Adrenal gland (tissue), 5 donors: ENCODE measurements at regions not wholly inside any gene's neighbourhood (a gene's known extent, or its start where the extent isn't known, plus 50 kb on each side); places are given as distances from the start of the nearest gene placed in this dataset.

Experiments used
- POLR2A ChIP-seq, 2 donors: fragments of 450-650 bp; IDR thresholded peaks; one replicate each; pipeline ENCODE4 v1.6.1; 2017; ENCODE audit warnings: antibody characterized with exemption in 2 of 2, mild to moderate bottlenecking in 2 of 2, moderate library complexity in 1 of 2
- TF ChIP-seq, protein P1 (sequence below), 6 experiments: fragments of 450-650 bp in 4 of 6; fragments of 200-600 bp in 2 of 6; sonication (generic) in 1 of 6; IDR thresholded peaks; 1 replicate in 5 of 6; 2 replicates in 1 of 6; pipeline versions ENCODE4 v1.5.1 to v1.8.0; 2016 to 2021; ENCODE audit warnings: antibody characterized with exemption in 6 of 6, mild to moderate bottlenecking in 2 of 6, moderate library complexity in 1 of 6
- donor health status: DM: no; HTN: no; CAD: no.

DNA sequence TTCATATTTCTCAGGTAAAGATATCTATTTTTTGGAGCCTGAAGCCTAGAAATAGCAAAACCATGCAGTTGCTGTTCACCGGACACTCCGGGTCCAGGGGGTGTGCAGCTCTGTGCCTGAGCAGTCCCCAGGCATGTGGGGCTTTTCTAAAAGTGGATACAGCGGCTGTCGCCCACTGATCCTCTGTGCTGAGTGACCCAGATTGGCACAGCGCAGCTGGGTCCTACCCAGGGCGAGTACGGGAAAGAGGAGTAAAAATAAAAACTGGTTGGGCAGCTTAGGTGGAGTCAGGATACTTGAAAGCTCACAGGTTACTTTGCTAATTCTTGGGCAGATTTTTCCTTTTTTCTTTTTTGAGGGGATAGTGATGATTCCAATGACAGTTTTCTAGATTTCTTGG lies 118.8 kb downstream of the UCHL1 start:
- TF ChIP-seq, protein P1, sequence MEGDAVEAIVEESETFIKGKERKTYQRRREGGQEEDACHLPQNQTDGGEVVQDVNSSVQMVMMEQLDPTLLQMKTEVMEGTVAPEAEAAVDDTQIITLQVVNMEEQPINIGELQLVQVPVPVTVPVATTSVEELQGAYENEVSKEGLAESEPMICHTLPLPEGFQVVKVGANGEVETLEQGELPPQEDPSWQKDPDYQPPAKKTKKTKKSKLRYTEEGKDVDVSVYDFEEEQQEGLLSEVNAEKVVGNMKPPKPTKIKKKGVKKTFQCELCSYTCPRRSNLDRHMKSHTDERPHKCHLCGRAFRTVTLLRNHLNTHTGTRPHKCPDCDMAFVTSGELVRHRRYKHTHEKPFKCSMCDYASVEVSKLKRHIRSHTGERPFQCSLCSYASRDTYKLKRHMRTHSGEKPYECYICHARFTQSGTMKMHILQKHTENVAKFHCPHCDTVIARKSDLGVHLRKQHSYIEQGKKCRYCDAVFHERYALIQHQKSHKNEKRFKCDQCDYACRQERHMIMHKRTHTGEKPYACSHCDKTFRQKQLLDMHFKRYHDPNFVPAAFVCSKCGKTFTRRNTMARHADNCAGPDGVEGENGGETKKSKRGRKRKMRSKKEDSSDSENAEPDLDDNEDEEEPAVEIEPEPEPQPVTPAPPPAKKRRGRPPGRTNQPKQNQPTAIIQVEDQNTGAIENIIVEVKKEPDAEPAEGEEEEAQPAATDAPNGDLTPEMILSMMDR (IDR thresholded peaks at IDR 0.05): no peak
- TF ChIP-seq POLR2A (IDR thresholded peaks at IDR 0.05): no peak
